NB4 (cell line): ENCODE measurements at regions not wholly inside any gene's neighbourhood (a gene's known extent, or its start where the extent isn't known, plus 50 kb on each side); places are given as distances from the start of the nearest gene placed in this dataset.
A peak's percentile ranks its signal among the peaks of the same experiment; 100 is the strongest.

Experiments used
- DNase-seq: peaks from one replicate; pipeline ENCODE4 v3.0.0; 2010; ENCODE audit warnings: low read depth
- H3K4me3 ChIP-seq: one replicate; pipeline ENCODE4 v1.5.1; 2011; ENCODE audit warnings: mild to moderate bottlenecking, low read depth, low read length, moderate library complexity
- MAX ChIP-seq: IDR thresholded peaks from 2 replicates; pipeline ENCODE4 v1.6.1; 2011; ENCODE audit warnings: low read depth, low read length
- MYC ChIP-seq: IDR thresholded peaks from 2 replicates; pipeline ENCODE4 v1.6.1; 2011; ENCODE audit warnings: low read depth, low read length
- POLR2A ChIP-seq: IDR thresholded peaks from 2 replicates; pipeline ENCODE4 v1.6.1; 2011; ENCODE audit warnings: mild to moderate bottlenecking; ENCODE audit not compliant: insufficient read length; ENCODE audit errors: extremely low read depth
- TF ChIP-seq, protein P1 (sequence below): IDR thresholded peaks from one replicate; pipeline ENCODE4 v1.5.1; 2012; ENCODE audit warnings: low read depth, low read length

DNA sequence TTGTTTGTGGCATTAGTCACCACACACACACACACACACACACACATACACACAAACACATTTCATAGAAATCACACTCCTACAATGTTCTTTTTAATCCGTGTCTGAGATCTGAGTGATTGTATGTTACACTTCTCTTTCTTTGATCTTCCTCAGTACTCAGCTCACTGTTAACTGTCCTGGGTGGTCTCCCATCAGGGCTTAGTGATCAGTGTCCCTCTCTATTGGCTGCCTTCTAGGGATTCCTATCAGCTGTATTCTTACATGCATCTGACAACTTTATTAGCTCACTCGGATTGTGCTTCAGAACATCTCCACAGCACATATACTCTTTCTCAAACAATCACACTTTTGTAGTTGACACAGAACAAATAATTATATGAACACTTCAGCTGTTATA, 170.2 kb upstream of the POU5F2 start:
- no peak for DNase-seq
- no peak overlapping the region for H3K4me3 ChIP-seq
- TF ChIP-seq, protein P1, sequence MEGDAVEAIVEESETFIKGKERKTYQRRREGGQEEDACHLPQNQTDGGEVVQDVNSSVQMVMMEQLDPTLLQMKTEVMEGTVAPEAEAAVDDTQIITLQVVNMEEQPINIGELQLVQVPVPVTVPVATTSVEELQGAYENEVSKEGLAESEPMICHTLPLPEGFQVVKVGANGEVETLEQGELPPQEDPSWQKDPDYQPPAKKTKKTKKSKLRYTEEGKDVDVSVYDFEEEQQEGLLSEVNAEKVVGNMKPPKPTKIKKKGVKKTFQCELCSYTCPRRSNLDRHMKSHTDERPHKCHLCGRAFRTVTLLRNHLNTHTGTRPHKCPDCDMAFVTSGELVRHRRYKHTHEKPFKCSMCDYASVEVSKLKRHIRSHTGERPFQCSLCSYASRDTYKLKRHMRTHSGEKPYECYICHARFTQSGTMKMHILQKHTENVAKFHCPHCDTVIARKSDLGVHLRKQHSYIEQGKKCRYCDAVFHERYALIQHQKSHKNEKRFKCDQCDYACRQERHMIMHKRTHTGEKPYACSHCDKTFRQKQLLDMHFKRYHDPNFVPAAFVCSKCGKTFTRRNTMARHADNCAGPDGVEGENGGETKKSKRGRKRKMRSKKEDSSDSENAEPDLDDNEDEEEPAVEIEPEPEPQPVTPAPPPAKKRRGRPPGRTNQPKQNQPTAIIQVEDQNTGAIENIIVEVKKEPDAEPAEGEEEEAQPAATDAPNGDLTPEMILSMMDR = no peak
- no peak for TF ChIP-seq POLR2A
- TF ChIP-seq MYC = no peak
- TF ChIP-seq MAX = no peak

DNA sequence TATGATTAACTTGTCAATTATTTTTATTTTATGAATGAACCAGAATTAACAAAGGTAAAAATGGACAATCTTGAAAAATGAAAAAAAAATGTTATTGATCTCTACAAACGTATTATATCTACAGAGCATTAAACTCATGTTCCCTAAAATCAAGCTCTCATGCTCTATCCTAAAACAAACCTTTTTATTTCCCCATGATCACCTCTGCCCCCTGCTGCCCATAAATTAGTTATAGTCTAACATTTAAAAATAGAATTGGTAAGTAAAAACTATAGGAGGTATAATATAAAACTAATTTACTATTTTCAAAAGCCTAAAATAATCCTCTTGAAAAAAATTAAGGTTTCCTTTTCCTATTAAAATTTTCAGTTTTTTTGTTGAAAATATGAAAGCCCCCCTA, 168.0 kb upstream of the POU5F2 start:
- TF ChIP-seq MAX (no peak), MYC (no peak), POLR2A (no peak)
- TF ChIP-seq, protein P1 = no peak
- peak; percentile 23 for DNase-seq
- no peak overlapping the region for H3K4me3 ChIP-seq

- DNase-seq = no peak
- TF ChIP-seq POLR2A = no peak
- no peak for TF ChIP-seq MAX
- TF ChIP-seq MYC = no peak
- no peak overlapping the region for H3K4me3 ChIP-seq
These were observed 163.5 kb upstream of the POU5F2 start for GRCh38 chr5:93904917-93905316.

DNA sequence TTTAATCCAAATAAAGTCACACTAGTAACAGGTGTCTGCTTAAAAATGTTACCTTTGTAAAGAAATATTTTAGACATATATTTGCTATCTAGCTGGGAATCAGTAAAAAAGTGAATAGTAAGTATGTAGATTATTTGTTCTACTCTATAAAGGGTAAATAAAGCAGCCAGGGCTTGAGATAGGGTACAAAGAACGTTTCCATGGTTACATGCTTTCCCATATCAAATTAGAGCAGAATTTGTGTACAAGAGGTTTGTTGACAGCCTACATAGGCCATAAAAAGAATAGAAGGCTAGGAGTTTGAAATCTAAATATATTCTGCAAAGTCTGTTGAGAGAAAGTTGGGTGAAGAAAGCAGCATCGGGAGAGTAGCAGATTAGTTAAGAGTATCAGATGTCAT, 160.9 kb upstream of the POU5F2 start:
- DNase-seq = no peak

GRCh38 chr5:93899026-93899600, 157.7 kb upstream of the POU5F2 start:
- DNase-seq = peak; percentile 25
- TF ChIP-seq MYC = no peak
- TF ChIP-seq, protein P1 = peak; percentile 14
- no peak overlapping the region for H3K4me3 ChIP-seq

More for the DNA sequence above, 160.9 kb upstream of the POU5F2 start:
- H3K4me3 ChIP-seq = no peak overlapping the region
- TF ChIP-seq POLR2A = no peak
- TF ChIP-seq MAX = no peak
- TF ChIP-seq, protein P1 = no peak
- no peak for TF ChIP-seq MYC

DNA sequence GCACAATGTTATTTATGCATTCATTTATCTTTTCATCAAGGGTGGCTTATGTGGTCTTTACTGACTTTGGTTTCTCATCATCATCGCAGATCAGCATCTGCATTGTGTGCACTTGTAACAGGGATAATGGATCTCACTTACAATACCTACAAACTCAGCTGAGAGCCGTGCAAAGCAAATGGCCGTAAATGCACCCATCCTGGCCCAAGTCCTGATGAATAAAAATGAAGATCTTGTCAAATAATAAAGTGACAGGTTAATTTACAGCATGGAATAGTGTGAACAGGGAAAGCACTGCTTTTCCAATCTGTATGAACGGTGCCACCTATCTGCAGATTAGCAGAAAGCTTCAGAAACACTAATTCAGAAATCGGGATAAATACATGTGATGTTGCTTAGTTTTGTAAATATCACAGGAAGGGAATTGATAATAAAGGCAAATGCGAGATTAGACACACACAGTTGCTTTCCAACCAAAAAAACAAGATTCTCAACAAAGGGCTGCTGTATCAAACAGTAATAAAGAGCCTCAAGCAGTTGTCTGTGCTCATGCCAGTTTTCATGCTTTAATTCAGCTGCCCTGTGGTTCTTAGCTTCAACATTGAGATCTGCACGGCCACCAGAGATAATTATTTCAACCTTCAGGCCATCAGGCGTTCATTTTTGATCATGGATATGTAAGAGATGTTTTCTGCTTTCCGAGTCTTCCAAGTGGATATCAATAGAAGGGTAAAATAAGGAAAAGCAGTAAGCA, 153.4 kb upstream of the POU5F2 start:
- peak; percentile 9 for DNase-seq
- TF ChIP-seq, protein P1 = peak; percentile 39
- no peak for TF ChIP-seq MAX
- no peak overlapping the region for H3K4me3 ChIP-seq
